ENCODE measurements at regions not wholly inside any gene's neighbourhood (a gene's known extent, or its start where the extent isn't known, plus 50 kb on each side); places are given as distances from the start of the nearest gene placed in this dataset.

- 67 to 77% (median 73%) methylated on average over 4 of the region's 4 CpGs for WGBS, 4 donors
- peak in 2 of 4 donors; percentile 20 to 38 for ATAC-seq
- H3K27me3 ChIP-seq, result no peaks in the 10 kb centered on the region
- peaks cover 0 to 4% (median 0%) of the 10 kb centered on the region in 12 donors for H3K4me1 ChIP-seq
- no peak overlapping the region for H3K4me3 ChIP-seq
- H3K27ac ChIP-seq, result peak overlapping the region in 4 of 12 donors; percentile 11 to 48 (median 22)
- no peaks in the 10 kb centered on the region for H3K9me3 ChIP-seq
- H3K36me3 ChIP-seq, result no peaks in the 10 kb centered on the region
- no peak for DNase-seq
- TF ChIP-seq CTCF (IDR thresholded peaks at IDR 0.05) (no peak), POLR2A (IDR thresholded peaks at IDR 0.05) (no peak)
- intact Hi-C loops (cut with DNase I), result no loop called here
These were observed 56.0 kb upstream of the FAM20A start for GRCh38 chr17:68657166-68657565.

DNA sequence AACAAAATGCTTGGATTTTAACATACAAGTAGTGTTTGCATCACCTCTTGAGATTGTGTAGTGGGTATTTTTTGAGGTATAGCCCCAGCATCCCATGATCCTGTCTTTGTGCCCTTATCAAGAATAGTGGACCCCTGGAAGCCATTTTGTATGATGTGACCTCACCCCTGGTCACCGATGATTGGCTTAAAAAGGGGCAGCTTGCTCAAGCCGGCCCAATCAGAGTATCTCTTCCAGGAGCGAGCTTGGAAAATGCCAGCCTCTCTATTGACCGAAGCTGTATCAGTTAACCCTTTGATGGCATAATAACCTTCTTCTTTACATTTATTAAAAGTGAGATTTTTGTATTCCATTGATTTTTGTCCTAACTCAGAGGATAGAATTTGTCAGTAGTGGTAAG, 55.5 kb upstream of the FAM20A start:
- ATAC-seq (no peak), DNase-seq (no peak)
- peak overlapping the region in 2 of 12 donors; percentile 11 to 19 for H3K27ac ChIP-seq
- no peak for TF ChIP-seq POLR2A (IDR thresholded peaks at IDR 0.05)
- no peak for TF ChIP-seq CTCF (IDR thresholded peaks at IDR 0.05)
- H3K4me3 ChIP-seq, result no peak overlapping the region
- intact Hi-C loops (cut with DNase I), result no loop called here
- 49 to 79% (median 65%) methylated on average over 4 of the region's 4 CpGs for WGBS, 4 donors
- H3K27me3 ChIP-seq, result no peaks in the 10 kb centered on the region
- no peaks in the 10 kb centered on the region for H3K9me3 ChIP-seq
- peaks cover 0 to 4% (median 0%) of the 10 kb centered on the region in 12 donors for H3K4me1 ChIP-seq
- H3K36me3 ChIP-seq, result no peaks in the 10 kb centered on the region

Measured in heart left ventricle (tissue), 16 donors.